Ascending aorta (tissue), 2 donors: ENCODE measurements at regions not wholly inside any gene's neighbourhood (a gene's known extent, or its start where the extent isn't known, plus 50 kb on each side); places are given as distances from the start of the nearest gene placed in this dataset.

ENCODE experiments used
- DNase-seq, 2 donors: peaks; one replicate each; pipeline ENCODE4 v3.0.0-alpha.2; 2019; ENCODE audit warnings: low spot score in 2 of 2
- H3K27ac ChIP-seq, 2 donors: fragments of 200-600 bp; sonication (generic); one replicate each; pipeline ENCODE4 v1.5.1; 2016 to 2017; ENCODE audit warnings: mild to moderate bottlenecking in 1 of 2
- H3K27me3 ChIP-seq: fragments of 200-600 bp; sonication (generic); one replicate; pipeline ENCODE4 v1.5.1; 2017
- H3K36me3 ChIP-seq, 2 donors: fragments of 200-600 bp; sonication (generic); one replicate each; pipeline ENCODE4 v1.5.1; 2016
- H3K4me1 ChIP-seq, 2 donors: fragments of 200-600 bp; sonication (generic); one replicate each; pipeline ENCODE4 v1.5.1; 2016 to 2017; ENCODE audit warnings: mild to moderate bottlenecking in 1 of 2
- H3K4me3 ChIP-seq, 2 donors: fragments of 200-600 bp; sonication (generic); one replicate each; pipeline ENCODE4 v1.5.1; 2016 to 2017; ENCODE audit warnings: mild to moderate bottlenecking in 1 of 2
- H3K9me3 ChIP-seq, 2 donors: fragments of 200-600 bp; sonication (generic); one replicate each; pipeline ENCODE4 v1.5.1; 2016
- intact Hi-C: fragments of 100-400 bp; cut with DNase I; formaldehyde crosslinking; loops from one replicate; pipeline ENCODE4 v1.15.1; 2023
- TF ChIP-seq, protein P1 (sequence below), 3 experiments: fragments of 200-600 bp in 2 of 3; fragments of 450-650 bp in 1 of 3; sonication (generic) in 2 of 3; IDR thresholded peaks; one replicate each; pipeline ENCODE4 v1.5.1; 2016 to 2019; ENCODE audit warnings: antibody characterized with exemption in 3 of 3, mild to moderate bottlenecking in 1 of 3, moderate library complexity in 1 of 3

- Histone ChIP-seq H3K4me3 (no peak overlapping the region), H3K27ac (no peak overlapping the region), H3K27me3 (no peaks in the 10 kb centered on the region), H3K4me1 (no peaks in the 10 kb centered on the region), H3K9me3 (no peaks in the 10 kb centered on the region), H3K36me3 (no peaks in the 10 kb centered on the region)
- no peak for DNase-seq
- intact Hi-C loops, result no loop called here
- TF ChIP-seq, protein P1, sequence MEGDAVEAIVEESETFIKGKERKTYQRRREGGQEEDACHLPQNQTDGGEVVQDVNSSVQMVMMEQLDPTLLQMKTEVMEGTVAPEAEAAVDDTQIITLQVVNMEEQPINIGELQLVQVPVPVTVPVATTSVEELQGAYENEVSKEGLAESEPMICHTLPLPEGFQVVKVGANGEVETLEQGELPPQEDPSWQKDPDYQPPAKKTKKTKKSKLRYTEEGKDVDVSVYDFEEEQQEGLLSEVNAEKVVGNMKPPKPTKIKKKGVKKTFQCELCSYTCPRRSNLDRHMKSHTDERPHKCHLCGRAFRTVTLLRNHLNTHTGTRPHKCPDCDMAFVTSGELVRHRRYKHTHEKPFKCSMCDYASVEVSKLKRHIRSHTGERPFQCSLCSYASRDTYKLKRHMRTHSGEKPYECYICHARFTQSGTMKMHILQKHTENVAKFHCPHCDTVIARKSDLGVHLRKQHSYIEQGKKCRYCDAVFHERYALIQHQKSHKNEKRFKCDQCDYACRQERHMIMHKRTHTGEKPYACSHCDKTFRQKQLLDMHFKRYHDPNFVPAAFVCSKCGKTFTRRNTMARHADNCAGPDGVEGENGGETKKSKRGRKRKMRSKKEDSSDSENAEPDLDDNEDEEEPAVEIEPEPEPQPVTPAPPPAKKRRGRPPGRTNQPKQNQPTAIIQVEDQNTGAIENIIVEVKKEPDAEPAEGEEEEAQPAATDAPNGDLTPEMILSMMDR (IDR thresholded peaks at IDR 0.05), result no peak
These were observed 171.8 kb upstream of the EGLN3 start for GRCh38 chr14:34122650-34123049.

DNA sequence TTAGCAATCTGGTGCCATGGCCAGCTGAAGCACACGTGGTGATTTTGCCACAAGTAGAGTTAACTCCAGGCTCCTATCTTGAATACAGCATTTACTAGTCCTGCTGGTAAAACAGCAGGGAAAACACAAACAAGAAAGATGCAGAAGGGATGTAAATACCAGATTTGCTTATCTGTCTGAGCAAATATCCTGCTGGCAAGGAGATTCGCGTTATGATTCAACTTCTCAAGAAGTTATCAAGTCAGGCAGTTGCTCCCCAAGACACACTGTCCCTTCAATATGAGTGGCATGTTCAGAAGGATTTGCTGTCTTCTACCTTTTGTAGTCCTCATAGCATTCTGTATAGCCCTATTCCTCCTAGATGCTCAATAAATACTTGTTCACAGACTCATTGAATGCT is 171.2 kb upstream of the EGLN3 start:
- TF ChIP-seq, protein P1 (IDR thresholded peaks at IDR 0.05), result no peak
- Histone ChIP-seq H3K9me3 (no peaks in the 10 kb centered on the region), H3K27ac (no peak overlapping the region), H3K4me3 (no peak overlapping the region), H3K36me3 (no peaks in the 10 kb centered on the region), H3K4me1 (no peaks in the 10 kb centered on the region), H3K27me3 (no peaks in the 10 kb centered on the region)
- intact Hi-C loops, result no loop called here
- DNase-seq, result no peak

- DNase-seq, result no peak
- Histone ChIP-seq H3K4me3 (no peak overlapping the region), H3K36me3 (no peaks in the 10 kb centered on the region), H3K27ac (no peak overlapping the region), H3K4me1 (no peaks in the 10 kb centered on the region), H3K9me3 (no peaks in the 10 kb centered on the region), H3K27me3 (no peaks in the 10 kb centered on the region)
- TF ChIP-seq, protein P1 (IDR thresholded peaks at IDR 0.05), result no peak
- intact Hi-C loops, result no loop called here
These were observed 169.5 kb upstream of the EGLN3 start for GRCh38 chr14:34120185-34120977.

DNA sequence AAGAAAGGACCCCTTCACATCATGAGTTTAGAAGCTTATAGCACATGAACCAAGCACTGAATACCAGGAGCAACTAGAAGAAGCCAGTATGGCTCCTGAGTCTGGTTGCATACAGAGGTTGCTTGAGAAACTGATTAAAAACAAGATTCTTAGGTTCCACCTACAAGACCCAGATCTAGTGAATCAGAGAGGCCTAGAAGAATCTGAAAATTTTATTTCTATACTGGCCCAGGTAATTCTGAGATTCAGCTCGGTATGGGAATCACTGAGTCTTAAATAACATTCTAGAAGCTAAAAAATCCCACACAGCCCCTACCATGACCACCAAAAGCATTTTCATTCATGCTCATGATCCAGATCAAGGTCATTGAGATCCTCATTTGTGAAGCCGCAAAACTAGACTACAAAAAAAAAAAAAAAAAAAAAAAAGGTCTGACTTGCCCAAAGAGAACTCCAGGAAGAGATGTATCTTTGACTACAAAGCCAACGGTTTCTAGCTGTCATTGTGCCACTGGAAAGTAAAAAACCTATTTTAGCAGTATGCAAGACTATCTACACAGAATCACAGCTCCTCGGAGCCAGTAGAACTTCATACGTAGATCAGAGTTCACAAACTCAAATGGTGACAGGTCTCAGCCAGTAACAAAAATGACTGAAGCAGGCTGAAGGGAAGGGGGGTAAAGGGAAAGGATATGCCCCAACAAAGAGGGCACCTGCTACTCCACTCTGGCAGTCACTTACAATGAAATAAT is 168.4 kb upstream of the EGLN3 start:
- TF ChIP-seq, protein P1 (IDR thresholded peaks at IDR 0.05), result no peak

DNA sequence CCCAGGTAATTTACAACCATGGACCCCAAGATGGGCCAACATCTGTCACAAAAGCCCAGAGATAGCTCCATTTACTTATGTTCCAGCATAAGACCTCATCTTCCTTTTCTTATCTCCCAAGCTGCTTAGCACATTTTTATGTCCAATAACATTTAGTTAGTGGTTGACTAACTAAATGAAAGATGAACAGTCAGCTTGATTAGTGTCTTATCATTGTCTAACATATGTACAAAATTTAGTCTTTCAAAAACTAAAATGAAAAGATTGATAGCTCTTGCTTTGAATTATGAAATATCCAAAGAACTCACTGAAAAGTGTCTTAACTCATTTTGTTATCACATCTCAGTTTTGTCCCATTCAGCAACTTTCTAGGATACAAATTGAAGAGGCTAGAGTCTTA is 163.1 kb upstream of the EGLN3 start:
- Histone ChIP-seq H3K4me3 (no peak overlapping the region), H3K36me3 (no peaks in the 10 kb centered on the region), H3K9me3 (no peaks in the 10 kb centered on the region), H3K27me3 (no peaks in the 10 kb centered on the region), H3K4me1 (no peaks in the 10 kb centered on the region), H3K27ac (no peak overlapping the region)
- DNase-seq, result no peak
- TF ChIP-seq, protein P1 (IDR thresholded peaks at IDR 0.05), result no peak
- intact Hi-C loops, result no loop called here

More for the DNA sequence above, 168.4 kb upstream of the EGLN3 start:
- intact Hi-C loops, result no loop called here
- Histone ChIP-seq H3K27me3 (no peaks in the 10 kb centered on the region), H3K4me1 (no peaks in the 10 kb centered on the region), H3K4me3 (no peak overlapping the region), H3K36me3 (no peaks in the 10 kb centered on the region), H3K9me3 (no peaks in the 10 kb centered on the region), H3K27ac (no peak overlapping the region)
- DNase-seq, result no peak
